NCI-H2029 treated with DMSO at 0.1 percent for 48 hours (cell line): ENCODE measurements at regions not wholly inside any gene's neighbourhood (a gene's known extent, or its start where the extent isn't known, plus 50 kb on each side); places are given as distances from the start of the nearest gene placed in this dataset.
A peak's percentile ranks its signal among the peaks of the same experiment; 100 is the strongest.
"Not testable (repeated sequence)": the region's sequence is repeated elsewhere in the genome, so short reads cannot be mapped to it uniquely, and the experiment has no call there.

Source experiments
- DNase-seq: peaks from one replicate; lab custom pipeline; 2025; lab: John Stamatoyannopoulos, UW

DNA sequence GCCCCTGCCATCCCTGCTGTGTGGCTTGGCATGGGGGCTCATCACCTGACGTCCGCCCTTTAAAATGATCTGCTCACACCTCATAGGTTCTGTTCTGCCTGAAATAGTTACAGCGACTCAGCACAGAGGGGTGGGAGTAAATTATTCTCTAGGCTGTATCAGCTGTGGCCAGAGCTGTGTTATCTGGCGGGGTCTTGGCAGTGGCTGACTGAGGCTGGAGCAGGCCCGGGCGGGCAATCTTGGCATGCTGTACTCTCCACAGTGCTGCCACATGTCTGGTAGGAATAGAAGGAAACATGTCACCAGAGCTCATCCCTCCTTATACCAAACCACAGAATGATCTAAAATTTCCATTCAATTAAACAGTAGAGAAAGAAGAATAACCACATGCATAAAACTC lies 499.9 kb upstream of the LMCD1 start:
- DNase-seq = no peak

DNA sequence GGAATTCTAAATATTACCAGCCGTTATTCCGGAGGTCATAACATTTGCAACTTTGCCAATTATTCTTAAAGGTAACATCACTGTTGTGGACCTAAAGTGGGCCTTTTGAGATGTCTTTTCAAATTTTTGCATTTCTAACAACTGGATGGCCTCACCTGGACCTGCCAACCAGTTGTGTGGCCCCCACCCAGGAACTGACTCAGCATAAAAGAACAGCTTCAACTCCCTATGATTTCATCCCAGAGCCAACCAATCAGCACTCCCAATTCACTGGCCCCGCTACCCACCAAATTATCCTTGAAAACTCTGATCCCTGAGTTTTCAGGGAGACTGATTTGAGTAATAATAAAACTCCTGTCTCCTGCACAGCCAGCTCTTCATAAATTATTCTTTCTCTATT lies 489.7 kb upstream of the LMCD1 start:
- DNase-seq = no peak

DNA sequence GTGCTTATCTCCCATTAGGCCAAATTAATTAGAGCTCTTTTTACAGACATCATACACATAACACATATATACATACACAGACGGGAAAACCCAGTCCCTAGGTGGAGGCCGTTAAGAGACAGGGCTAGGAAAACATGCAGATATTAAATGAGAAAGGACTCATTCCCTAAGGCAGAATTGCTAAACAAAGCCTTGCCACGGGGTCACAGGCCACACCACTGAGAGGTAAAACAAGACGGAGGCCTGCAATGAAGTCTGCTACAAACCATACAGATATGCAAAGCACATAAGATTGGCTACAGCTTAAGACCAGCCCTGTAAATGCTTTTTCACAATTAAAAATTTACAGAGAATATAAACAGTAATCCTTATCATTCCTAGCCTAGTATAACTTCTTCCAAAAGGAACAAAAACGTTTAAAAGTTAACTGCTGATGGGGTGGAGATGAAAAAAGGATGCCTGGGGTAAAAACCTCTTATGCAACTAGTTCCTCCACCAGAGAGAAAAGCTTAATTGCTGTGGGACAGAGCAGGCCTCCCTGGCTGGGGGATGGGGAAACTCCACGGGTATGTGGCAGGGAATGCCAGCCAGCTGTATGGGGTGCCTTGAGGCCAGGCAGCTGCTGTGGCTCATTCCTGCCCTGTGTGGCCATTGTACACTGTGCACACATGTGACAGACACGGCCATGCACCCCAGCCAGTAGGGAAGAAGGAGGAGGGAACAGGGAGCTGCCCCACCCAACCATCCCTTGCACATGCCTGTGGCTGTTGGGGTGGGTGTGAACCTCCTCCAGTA lies 481.4 kb upstream of the LMCD1 start:
- no peak for DNase-seq

DNA sequence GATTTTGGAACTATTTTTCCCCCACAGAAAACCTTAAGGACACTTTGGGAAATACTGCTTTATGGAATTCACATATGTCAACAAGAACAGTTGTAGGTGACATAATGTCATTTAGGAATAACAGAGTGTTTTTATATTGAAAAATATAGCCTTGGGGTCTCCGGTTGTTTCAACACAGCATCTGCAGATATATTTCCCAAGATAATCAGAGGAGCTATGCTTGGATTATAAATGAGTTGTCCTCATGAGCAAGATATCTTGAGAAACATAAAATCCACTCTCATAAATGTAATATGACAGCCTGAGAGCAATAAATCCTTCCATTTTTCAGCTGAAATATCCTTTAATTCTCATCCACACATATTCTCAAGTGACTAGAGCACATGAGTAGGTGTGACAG lies 473.7 kb upstream of the LMCD1 start:
- DNase-seq = no peak

DNA sequence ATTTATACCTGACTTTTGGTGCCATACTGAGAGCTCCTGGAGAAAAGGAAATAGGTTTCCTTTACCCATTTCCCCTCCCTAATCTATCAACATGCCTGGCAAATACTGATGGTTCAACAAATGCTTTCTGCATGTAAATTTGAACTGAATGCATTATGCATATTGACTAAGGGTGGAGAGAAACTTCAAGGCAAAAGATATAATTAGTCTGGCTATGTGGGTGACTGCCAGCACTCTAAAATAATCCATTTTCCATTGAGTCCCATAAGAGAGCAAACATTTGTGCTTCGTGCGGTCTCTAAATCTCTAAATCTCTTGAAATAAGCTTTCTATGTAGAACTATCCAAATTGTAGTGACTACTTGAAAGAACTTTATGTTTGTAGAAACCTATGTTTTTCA lies 451.3 kb upstream of the LMCD1 start:
- DNase-seq = no peak

DNA sequence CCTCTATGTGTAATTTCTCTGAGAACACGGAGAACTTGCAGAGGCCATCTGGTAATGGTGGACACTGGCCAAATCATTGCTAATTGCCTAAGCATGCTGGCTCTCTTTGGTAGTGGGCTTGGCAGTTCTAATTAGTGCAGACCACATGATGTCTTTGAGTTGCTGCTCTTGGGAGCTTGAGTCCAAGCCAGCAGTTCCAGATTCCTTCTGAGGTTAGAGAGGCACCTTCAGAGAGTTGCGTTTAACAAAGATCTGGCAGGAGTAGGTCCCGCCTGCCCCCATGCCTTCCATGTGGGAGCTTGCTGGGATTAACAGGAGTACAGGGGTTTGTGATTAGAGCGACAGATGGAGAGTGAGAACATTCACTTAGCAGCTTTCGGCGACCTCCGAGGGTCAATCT lies 449.0 kb upstream of the LMCD1 start:
- DNase-seq = no peak

DNA sequence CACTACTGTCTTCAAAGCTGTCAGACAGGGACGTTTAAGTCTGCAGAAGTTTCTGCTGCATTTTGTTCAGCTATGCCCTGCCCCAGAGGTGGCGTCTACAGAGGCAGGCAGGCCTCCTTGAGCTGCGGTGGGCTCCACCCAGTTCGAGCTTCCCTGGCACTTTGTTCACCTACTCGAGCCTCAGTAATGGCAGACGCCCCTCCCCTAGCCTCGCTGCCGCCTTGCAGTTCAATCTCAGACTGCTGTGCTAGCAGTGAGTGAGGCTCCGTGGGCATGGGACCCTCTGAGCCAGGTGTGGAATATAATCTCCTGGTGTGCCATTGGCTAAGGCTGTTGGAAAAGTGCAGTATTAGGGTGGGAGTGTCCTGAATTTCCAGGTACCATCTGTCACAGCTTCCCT lies 433.5 kb upstream of the LMCD1 start:
- not testable (repeated sequence) for DNase-seq

DNA sequence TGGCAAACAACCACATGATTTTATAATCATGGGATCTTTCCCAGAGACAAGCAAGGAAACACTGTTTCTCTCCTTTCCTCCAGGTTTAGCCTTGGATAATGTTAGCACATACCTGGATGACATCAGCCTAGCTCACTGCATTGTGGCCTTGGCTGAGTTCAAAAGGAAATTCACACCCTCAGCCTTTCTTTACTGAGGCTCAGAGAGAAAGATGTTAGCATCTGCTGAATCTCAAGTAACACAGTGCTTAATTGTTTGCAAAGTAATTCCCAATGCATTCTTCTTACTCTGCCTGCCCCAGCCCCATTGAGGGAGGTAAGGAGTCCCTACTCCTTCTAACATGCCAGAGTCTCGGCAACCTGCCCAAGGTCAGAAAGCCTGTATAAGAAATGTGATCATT lies 432.2 kb upstream of the LMCD1 start:
- no peak for DNase-seq

DNA sequence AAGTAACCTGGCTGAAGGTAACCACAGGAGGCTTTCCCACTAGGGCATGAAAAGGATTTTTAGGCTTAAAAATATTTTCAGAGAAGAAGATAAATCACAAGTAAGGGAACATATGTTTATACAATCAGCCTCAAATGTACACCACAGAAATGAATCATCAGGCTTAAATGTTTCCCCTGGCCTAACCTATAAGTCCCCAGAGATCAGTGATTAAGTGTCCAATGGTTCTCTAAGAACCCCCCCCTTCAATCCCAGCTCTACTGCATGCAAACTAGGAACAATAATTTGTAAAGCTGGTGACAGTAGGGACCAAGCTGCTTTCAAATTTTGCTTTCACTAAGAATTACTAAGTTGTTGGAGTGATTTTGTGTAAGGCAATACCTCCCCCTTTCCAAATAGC lies 431.6 kb upstream of the LMCD1 start:
- no peak for DNase-seq

DNA sequence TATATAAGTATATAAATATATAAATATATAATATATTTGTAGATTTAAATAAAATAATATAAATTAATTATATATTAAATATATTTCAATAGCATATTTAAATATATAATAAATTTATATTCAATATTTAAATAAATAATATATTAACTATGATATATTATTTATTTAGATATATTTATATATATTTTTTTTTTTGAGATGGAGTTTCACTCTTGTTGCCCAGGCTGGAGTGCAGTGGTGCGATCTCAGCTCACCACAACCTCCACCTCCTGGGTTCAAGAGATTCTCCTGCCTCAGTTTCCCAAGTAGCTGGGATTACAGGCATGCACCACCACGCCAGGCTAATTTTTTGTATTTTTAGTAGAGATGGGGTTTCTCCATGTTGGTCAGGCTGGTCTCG lies 426.9 kb upstream of the LMCD1 start:
- not testable (repeated sequence) for DNase-seq

DNA sequence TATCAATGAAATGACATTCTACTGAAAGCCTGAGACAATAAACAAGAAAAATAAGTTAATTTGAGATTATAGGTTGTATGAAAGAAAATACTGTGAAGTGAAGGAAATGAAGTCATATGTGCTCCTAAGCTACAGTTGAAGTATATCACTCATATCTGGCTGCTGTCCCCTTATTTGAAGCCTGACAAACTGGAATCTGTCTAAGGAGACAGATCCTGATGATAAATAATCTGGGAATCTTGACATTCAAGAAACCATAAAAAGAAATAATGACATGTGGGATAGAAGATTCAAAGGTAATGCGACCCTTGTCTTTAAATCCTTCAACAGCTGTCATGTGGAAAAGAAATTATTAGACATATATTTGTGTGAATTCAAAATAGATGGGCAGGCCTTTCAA lies 424.5 kb upstream of the LMCD1 start:
- no peak for DNase-seq

DNA sequence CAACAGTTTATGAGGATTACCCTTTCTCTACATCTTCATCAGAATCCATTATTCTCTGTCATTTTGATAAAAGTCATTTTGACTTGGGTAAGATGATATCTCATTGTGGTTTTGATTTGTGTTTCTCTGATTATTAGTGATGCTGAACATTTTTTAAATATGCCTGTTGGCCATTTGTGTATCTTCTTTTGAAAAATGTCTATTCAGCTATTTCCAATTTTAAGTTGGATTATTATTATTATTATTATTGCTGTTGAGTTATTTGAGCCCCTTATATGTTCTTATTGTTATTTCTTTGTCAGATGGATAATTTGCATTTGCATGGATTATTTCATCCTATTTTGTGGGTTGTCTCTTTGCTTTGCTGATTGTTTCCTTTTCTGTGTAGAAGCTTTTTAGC lies 421.2 kb upstream of the LMCD1 start:
- no peak for DNase-seq

DNA sequence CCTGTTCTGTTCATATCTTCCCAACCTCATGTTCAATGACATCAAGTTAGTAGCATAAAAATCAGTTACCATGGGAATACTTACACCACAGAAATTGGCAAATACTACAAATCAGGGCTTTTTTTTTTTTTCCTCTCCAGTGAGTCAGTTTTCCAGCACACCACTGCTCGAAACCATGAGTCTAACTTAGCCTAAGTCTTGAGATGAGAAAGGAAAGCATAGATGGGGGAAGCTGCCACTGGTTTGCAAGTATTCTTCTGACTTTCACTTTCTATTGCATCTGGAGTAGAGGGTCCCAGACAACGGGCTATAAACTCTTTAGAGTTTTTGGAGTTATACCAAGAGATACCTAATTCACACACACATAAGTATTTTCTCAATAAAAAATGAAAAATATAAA lies 416.1 kb upstream of the LMCD1 start:
- DNase-seq = no peak

DNA sequence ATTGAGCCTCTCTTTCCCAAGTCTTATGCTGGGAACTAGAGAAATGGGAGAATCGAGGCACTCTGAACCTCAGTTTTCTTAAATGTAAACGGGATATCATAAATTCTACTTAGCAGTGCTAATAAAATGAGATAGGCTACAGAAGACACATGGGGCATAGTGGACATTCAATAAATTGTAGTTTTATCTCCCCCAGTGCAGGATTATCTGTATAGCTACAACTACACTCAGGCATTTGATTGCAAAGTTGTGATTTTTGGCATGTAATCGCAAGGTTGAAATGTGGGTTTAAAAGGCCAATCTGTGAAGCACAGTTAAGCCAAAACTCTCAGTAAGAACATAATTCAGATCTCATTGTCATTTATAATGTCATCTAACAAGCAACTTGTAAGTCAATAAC lies 413.7 kb upstream of the LMCD1 start:
- no peak for DNase-seq

DNA sequence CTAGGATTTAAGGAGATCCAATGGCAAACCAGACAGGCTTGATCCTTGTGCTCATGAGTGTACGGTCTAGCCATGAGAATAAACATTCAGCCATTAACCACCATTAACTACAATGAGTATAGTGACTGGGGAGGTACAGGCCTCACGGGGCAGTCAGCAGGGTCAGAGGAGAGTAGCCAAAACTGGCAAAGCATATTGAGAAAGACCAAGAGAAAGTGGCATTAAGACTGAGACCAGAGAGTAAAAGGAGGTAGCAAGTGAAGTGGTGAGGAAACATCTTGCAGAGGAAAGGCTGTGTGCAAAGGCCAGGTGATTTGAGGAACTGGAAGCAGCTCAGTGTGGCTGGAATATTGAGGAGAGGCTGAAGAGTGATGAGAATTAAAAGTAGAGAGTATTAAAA lies 407.2 kb upstream of the LMCD1 start:
- DNase-seq = no peak

DNA sequence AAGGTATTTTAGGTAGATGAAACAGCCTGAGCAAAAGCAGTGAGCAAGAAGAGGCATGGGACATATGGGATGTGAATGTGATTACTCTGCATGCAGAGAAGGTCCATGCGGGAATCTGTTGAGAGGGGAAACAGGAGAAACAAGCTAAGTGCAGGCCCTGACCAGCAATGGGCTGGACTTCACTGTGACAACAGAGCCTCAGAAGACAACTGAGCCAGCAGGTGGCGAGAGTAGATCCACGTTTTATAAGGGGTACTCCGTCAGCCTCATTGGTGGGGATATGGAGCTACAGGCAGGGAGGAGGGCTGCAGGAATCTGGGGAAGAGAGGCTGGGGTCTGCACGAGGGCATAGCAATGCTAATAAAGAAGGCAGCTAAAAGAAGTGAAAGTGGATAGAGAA lies 405.9 kb upstream of the LMCD1 start:
- no peak for DNase-seq

DNA sequence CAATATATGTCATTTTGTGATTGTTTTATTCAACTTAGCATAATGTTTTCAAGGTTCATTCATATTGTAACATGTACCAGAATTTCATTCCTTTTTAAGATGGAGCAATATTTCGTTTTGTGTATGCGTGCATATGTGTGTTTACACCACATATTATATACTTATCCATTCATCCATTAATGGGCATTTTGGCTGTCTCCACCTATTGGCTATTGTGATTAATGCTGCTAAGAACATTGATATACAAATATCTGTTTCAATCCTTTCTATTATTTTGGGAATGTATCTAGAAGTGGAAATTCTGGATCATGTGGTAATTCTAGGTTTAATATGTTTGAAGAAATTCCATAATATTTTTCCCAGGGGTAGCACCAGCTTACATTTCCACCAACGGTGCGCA lies 403.9 kb upstream of the LMCD1 start:
- no peak for DNase-seq

DNA sequence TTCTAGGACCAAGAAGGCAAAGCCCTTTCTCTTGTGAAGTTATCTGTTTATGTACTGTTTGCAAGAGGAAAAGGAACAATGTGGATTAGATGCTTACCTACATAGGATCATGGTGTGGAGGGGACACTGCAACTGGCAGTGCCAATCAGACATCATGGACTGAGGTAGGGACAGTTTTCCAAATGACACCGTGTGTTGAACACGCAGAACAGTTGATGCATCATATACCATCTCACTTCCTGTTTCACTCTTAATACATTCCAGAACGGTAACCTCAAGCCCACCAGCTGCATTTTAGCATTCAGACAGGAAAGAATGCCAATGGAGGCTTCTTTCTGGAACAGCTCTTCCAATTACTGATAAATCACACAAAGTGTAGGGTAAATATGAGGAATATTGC lies 397.7 kb upstream of the LMCD1 start:
- DNase-seq = no peak

DNA sequence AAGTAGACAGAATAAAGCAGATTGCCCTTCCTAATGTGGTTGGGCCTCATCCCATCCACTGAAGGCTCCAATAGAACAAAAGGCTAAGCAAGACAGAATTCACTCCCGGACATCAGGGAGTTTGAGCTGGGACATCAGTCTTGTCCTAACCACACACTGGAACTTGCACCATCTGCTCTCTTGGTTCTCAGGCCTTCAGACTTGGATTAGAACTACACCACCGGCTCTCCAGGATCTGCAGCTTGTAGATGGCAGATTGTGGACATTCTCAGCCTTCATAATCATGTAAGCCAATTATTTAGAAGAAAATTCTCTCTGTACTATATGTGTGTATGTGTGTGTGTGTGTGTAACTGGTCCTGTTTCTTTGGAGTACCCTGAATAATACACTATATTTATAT lies 394.7 kb upstream of the LMCD1 start:
- no peak for DNase-seq

DNA sequence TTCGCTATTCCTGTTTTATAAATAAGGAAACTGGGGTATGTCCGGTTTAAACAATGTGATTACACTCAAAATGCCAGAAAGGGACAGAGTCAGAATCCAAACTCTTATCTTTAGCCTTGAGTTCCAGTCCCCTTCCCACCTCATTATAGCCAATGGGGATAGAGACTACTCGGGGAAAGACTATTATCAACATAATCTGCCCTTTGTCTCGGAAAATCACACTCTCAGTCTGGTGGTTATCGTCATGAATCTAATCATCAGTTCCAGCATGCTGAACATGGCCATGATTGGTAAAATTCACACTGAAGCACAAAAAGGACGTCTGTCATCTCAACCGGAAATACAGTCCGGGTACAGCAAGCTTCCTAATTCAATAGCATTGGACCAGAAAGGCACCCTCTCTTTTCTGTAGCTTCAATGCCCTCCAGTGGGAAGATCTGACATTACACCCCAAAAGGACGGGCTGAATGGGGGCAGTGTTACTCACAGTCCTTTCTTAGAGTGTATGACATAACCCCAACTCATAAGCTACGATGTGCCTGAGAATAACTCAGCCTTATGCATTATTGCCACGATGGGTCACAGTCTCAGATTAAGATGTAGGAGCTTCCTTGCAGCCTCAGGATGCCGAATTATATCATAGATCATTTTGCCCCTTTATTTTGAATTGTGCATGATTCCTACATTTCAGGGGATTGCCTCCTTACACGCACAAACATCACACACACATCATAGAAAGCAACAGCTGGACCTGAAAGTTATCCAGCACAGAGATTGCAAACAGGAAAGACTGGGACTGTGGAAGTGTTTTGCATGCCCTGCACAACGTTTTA lies 390.4 kb upstream of the LMCD1 start:
- DNase-seq = peak; percentile 28

DNA sequence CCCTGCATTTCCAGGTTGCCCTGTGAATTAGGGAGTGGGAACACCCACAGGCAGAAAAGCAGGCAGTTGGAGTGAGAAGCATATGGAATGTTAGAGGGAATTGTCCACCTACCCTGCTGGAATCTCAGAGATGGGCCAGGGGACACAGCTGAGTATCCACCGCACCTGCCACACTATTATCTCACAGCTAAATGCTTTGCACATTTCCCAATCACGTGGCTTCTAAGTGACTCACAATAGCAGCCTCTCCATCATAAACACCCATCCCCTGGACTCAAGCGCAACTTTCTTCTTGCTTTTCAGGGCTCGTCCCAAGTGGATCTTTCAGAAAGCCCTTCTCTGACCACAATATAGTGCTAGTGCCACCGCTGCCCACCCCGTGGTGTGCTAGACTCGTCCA lies 389.0 kb upstream of the LMCD1 start:
- no peak for DNase-seq

DNA sequence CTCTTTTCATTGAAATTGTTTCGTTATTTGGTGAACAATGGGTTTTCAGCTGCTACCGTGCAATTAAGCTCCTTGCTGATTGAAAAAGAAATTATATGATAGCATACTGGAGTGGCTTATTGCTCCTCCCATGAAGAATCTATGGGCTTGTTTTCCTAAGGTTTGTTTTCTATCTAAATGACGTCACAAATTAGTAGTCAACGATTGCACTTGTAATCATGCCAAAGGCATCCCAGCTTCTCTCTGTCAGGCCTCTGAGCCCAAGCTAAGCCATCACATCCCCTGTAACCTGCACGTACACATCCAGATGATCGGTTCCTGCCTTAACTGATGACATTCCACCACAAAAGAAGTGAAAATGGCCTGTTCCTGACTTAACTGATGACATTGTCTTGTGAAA lies 388.0 kb upstream of the LMCD1 start:
- DNase-seq = no peak

DNA sequence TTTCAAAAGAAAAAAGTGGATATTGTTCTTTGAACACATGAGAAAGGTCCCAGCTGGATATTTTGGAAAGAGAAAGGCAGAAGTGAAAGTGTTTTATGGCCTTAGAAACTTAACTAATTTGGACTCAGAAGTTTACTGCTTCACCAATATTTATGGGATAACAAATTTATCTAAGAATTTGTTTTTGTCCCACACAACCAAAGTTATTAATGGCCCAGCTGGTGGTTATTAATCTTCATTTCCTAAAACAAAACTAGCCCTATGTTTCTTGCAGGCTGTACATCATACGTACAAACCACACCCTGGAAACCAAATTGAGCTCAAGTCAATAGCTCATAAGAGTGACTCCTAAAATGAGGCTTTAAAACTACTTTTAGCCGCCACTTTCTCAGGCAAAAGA lies 372.9 kb upstream of the LMCD1 start:
- DNase-seq = no peak

DNA sequence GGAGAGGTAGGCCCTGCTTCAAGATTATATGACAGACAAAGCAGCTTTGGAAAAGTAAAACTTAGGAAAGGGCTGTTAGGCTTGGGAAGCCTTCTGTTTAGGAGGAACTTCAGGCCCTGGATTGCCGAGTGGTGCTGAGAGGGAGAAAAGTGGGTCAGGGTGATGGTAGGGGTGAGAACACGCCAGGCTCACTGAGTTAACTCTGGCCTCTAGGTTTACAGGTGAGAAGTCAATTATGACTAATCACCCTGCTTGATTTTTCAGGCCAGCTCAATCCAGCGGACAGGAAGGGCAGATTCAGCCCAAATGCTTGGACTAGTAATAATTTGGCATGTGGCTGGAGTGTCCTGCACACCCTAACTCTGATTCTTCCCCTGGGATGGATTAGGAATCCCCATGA lies 365.1 kb upstream of the LMCD1 start:
- DNase-seq = no peak
